ENCODE measurements at regions not wholly inside any gene's neighbourhood (a gene's known extent, or its start where the extent isn't known, plus 50 kb on each side); places are given as distances from the start of the nearest gene placed in this dataset.

- RAD21 ChIA-PET (ENCODE audit: low non-redundant PET in 1 of 2, low total read pairs in 2 of 2, uncharacterized antibody in 2 of 2, unreplicated experiment in 2 of 2), result no interaction called here
- Histone ChIP-seq H4K20me1 (ENCODE audit: insufficient read depth) (no peaks in the 10 kb centered on the region), H2AFZ (ENCODE audit: low read depth, low read length, poor library complexity, severe bottlenecking) (no peak overlapping the region), H3K79me2 (ENCODE audit: insufficient read depth, low read length) (no peaks in the 10 kb centered on the region), H3K9ac (ENCODE audit: low read length) (no peak overlapping the region), H3K4me3 (replicated peaks in 1 of 2; ENCODE audit: low read depth in 1 of 2, low read length in 2 of 2) (no peak overlapping the region), H3K9me3 (ENCODE audit: control insufficient read depth in 1 of 2, insufficient read depth in 1 of 2, low read depth in 1 of 2, low read length in 2 of 2) (no peaks in the 10 kb centered on the region), H3K9me2 (ENCODE audit: insufficient read depth) (no peaks in the 10 kb centered on the region), H3K27me3 (ENCODE audit: insufficient read depth, low read length) (no peaks in the 10 kb centered on the region), H3K4me2 (ENCODE audit: low read length) (no peak overlapping the region), H3K4me1 (ENCODE audit: control insufficient read depth in 1 of 2, insufficient read depth in 2 of 2, low read length in 2 of 2) (0 out of 4 replicates have a peak, but pooled peaks cover 0 to 2% of the 10 kb centered on the region in 2 experiments), H3K36me3 (ENCODE audit: control insufficient read depth in 1 of 2, insufficient read depth in 2 of 2, low read length in 2 of 2) (no peaks in the 10 kb centered on the region), H3K27ac (ENCODE audit: low read depth, low read length) (no peak overlapping the region)
- TF ChIP-seq FOSL1 (IDR thresholded peaks at IDR 0.05; ENCODE audit: low read depth), result no peak
- TF ChIP-seq POLR2AphosphoS5 (IDR thresholded peaks at IDR 0.05; ENCODE audit: low read depth, low read length), result no peak
- no peak for TF ChIP-seq SP1 (IDR thresholded peaks at IDR 0.05; ENCODE audit: low read depth)
- no peak for TF ChIP-seq EGR1 (IDR thresholded peaks at IDR 0.05; ENCODE audit: low read depth)
- TF ChIP-seq ZNF274 (IDR thresholded peaks at IDR 0.05; ENCODE audit: low read depth, low read length), result no peak
- TF ChIP-seq RAD21 (IDR thresholded peaks at IDR 0.05; ENCODE audit: low read depth), result no peak
- TF ChIP-seq REST (IDR thresholded peaks at IDR 0.05; ENCODE audit: low read depth), result no peak
- no peak for TF ChIP-seq POLR2A (IDR thresholded peaks at IDR 0.05; ENCODE audit: borderline replicate concordance, extremely low read depth, insufficient read depth, insufficient read length)
- BruUV-seq (replicated peaks), result no TSS peak
- CTCF ChIA-PET, result no interaction called here
- POLR2A ChIA-PET, result no interaction called here
- ATAC-seq, result no peak
- no peak for DNase-seq (ENCODE audit: low read depth, low spot score)
- intact Hi-C loops (cut with micrococcal nuclease), result no loop called here
Measured at GRCh38 chr13:22562116-22562515, 618.7 kb upstream of the SGCG start.

GRCh38 chr13:22563272-22563671, 617.5 kb upstream of the SGCG start:
- no peak overlapping the region for H3K4me3 ChIP-seq (replicated peaks in 1 of 2; ENCODE audit: low read depth in 1 of 2, low read length in 2 of 2)

More at GRCh38 chr13:22563272-22563671, 617.5 kb upstream of the SGCG start:
- Histone ChIP-seq H3K4me2 (ENCODE audit: low read length) (no peak overlapping the region), H3K4me1 (ENCODE audit: control insufficient read depth in 1 of 2, insufficient read depth in 2 of 2, low read length in 2 of 2) (0 out of 4 replicates have a peak, but pooled peaks cover 0 to 2% of the 10 kb centered on the region in 2 experiments), H3K27ac (ENCODE audit: low read depth, low read length) (no peak overlapping the region), H2AFZ (ENCODE audit: low read depth, low read length, poor library complexity, severe bottlenecking) (no peak overlapping the region), H4K20me1 (ENCODE audit: insufficient read depth) (no peaks in the 10 kb centered on the region), H3K36me3 (ENCODE audit: control insufficient read depth in 1 of 2, insufficient read depth in 2 of 2, low read length in 2 of 2) (no peaks in the 10 kb centered on the region), H3K9me2 (ENCODE audit: insufficient read depth) (no peaks in the 10 kb centered on the region), H3K79me2 (ENCODE audit: insufficient read depth, low read length) (no peaks in the 10 kb centered on the region), H3K9me3 (ENCODE audit: control insufficient read depth in 1 of 2, insufficient read depth in 1 of 2, low read depth in 1 of 2, low read length in 2 of 2) (no peaks in the 10 kb centered on the region), H3K27me3 (ENCODE audit: insufficient read depth, low read length) (no peaks in the 10 kb centered on the region), H3K9ac (ENCODE audit: low read length) (no peak overlapping the region)
- DNase-seq (ENCODE audit: low read depth, low spot score), result no peak
- RAD21 ChIA-PET (ENCODE audit: low non-redundant PET in 1 of 2, low total read pairs in 2 of 2, uncharacterized antibody in 2 of 2, unreplicated experiment in 2 of 2), result no interaction called here
- CTCF ChIA-PET, result no interaction called here
- intact Hi-C loops (cut with micrococcal nuclease), result no loop called here
- no peak for ATAC-seq
- POLR2A ChIA-PET, result no interaction called here
- TF ChIP-seq CBX3 (IDR thresholded peaks at IDR 0.05; ENCODE audit: low read depth) (no peak), CEBPB (IDR thresholded peaks at IDR 0.05; ENCODE audit: low read depth) (no peak), EGR1 (IDR thresholded peaks at IDR 0.05; ENCODE audit: low read depth) (no peak), ZFX (IDR thresholded peaks at IDR 0.05) (no peak), EZH2 (IDR thresholded peaks at IDR 0.05) (no peak), MAX (IDR thresholded peaks at IDR 0.05) (no peak), JUND (IDR thresholded peaks at IDR 0.05) (no peak), ATF3 (IDR thresholded peaks at IDR 0.05) (no peak), EZH2phosphoT487 (IDR thresholded peaks at IDR 0.05; ENCODE audit: borderline replicate concordance) (no peak), ZNF274 (IDR thresholded peaks at IDR 0.05; ENCODE audit: low read depth, low read length) (no peak), FOSL1 (IDR thresholded peaks at IDR 0.05; ENCODE audit: low read depth) (no peak), REST (IDR thresholded peaks at IDR 0.05; ENCODE audit: low read depth) (no peak)
- no TSS peak for BruUV-seq (replicated peaks)

Measured in HCT116 (cell line).